ENCODE measurements at regions not wholly inside any gene's neighbourhood (a gene's known extent, or its start where the extent isn't known, plus 50 kb on each side); places are given as distances from the start of the nearest gene placed in this dataset.

GRCh38 chr5:166398131-166398530, 1893.3 kb upstream of the WWC1 start:
- no peaks in the 10 kb centered on the region for H4K20me1 ChIP-seq (replicated peaks; ENCODE audit: control insufficient read depth, extremely low read depth, insufficient read depth, low read length)
- intact Hi-C loops (cut with micrococcal nuclease) (no loop called here), dilution Hi-C loops (cut with MboI; ENCODE audit: extremely low pct_ligation_motif_present, low sequenced_read_pairs) (no loop called here)
- H3K79me2 ChIP-seq (ENCODE audit: control insufficient read depth, insufficient read depth, low read length) = no peaks in the 10 kb centered on the region
- no peak overlapping the region for H3K4me3 ChIP-seq (replicated peaks in 1 of 3; ENCODE audit: insufficient read depth in 1 of 3, low read depth in 1 of 3, low read length in 3 of 3)
- H3K9me3 ChIP-seq (replicated peaks; ENCODE audit: control insufficient read depth, insufficient read depth, low read length) = no peaks in the 10 kb centered on the region
- no TSS peak for BruUV-seq (replicated peaks)
- ChIA-PET CTCF (no interaction called here), POLR2A (no interaction called here)
- H3K9ac ChIP-seq (replicated peaks; ENCODE audit: extremely low read depth, insufficient read depth, low read length) = no peak overlapping the region
- no peaks in the 10 kb centered on the region for H3K9me1 ChIP-seq (replicated peaks; ENCODE audit: control insufficient read depth, extremely low read depth, insufficient read depth, low read length)
- FAIRE-seq (no peak), DNase-seq (ENCODE audit: low read depth, low spot score) (no peak)
- no peak for TF ChIP-seq MYC (IDR thresholded peaks at IDR 0.05; ENCODE audit: low read depth, low read length)
- no peaks in the 10 kb centered on the region for H3K27me3 ChIP-seq (ENCODE audit: control insufficient read depth in 2 of 2, insufficient read depth in 2 of 2, low read length in 2 of 2)
- no peak overlapping the region for H3K27ac ChIP-seq (ENCODE audit: insufficient read depth, low read depth, low read length)
- H2AFZ ChIP-seq (ENCODE audit: low read depth, low read length) = no peak overlapping the region
- no peaks in the 10 kb centered on the region for H3K4me1 ChIP-seq (ENCODE audit: control insufficient read depth, extremely low read depth, insufficient read depth, low read length)
- H3K4me2 ChIP-seq (ENCODE audit: insufficient read depth, low read length) = no peak overlapping the region
- H3K36me3 ChIP-seq (ENCODE audit: control insufficient read depth in 2 of 2, extremely low read depth in 1 of 2, insufficient read depth in 2 of 2, low read length in 2 of 2) = no peaks in the 10 kb centered on the region

GRCh38 chr5:166399781-166400180, 1891.7 kb upstream of the WWC1 start:
- dilution Hi-C loops (cut with MboI; ENCODE audit: extremely low pct_ligation_motif_present, low sequenced_read_pairs) (no loop called here), intact Hi-C loops (cut with micrococcal nuclease) (no loop called here)
- no peaks in the 10 kb centered on the region for H3K36me3 ChIP-seq (ENCODE audit: control insufficient read depth in 2 of 2, extremely low read depth in 1 of 2, insufficient read depth in 2 of 2, low read length in 2 of 2)
- H3K4me2 ChIP-seq (ENCODE audit: insufficient read depth, low read length) = no peak overlapping the region
- CTCF ChIA-PET = no interaction called here
- H3K27me3 ChIP-seq (ENCODE audit: control insufficient read depth in 2 of 2, insufficient read depth in 2 of 2, low read length in 2 of 2) = no peaks in the 10 kb centered on the region
- H3K4me1 ChIP-seq (ENCODE audit: control insufficient read depth, extremely low read depth, insufficient read depth, low read length) = no peaks in the 10 kb centered on the region
- no TSS peak for BruUV-seq (replicated peaks)
- H3K9me1 ChIP-seq (replicated peaks; ENCODE audit: control insufficient read depth, extremely low read depth, insufficient read depth, low read length) = no peaks in the 10 kb centered on the region
- DNase-seq (ENCODE audit: low read depth, low spot score) (no peak), FAIRE-seq (no peak)
- H3K4me3 ChIP-seq (replicated peaks in 1 of 3; ENCODE audit: insufficient read depth in 1 of 3, low read depth in 1 of 3, low read length in 3 of 3) = no peak overlapping the region
- no peaks in the 10 kb centered on the region for H4K20me1 ChIP-seq (replicated peaks; ENCODE audit: control insufficient read depth, extremely low read depth, insufficient read depth, low read length)
- H3K27ac ChIP-seq (ENCODE audit: insufficient read depth, low read depth, low read length) = no peak overlapping the region
- no peaks in the 10 kb centered on the region for H3K9me3 ChIP-seq (replicated peaks; ENCODE audit: control insufficient read depth, insufficient read depth, low read length)
- H3K9ac ChIP-seq (replicated peaks; ENCODE audit: extremely low read depth, insufficient read depth, low read length) = no peak overlapping the region
- POLR2A ChIA-PET = no interaction called here
- H3K79me2 ChIP-seq (ENCODE audit: control insufficient read depth, insufficient read depth, low read length) = no peaks in the 10 kb centered on the region
- H2AFZ ChIP-seq (ENCODE audit: low read depth, low read length) = no peak overlapping the region
- TF ChIP-seq CTCF (IDR thresholded peaks at IDR 0.05; ENCODE audit: extremely low read depth in 1 of 2, insufficient read depth in 1 of 2, low read depth in 1 of 2, low read length in 2 of 2) (no peak), EZH2 (IDR thresholded peaks at IDR 0.05; ENCODE audit: borderline replicate concordance, low read depth, low read length, severe bottlenecking) (no peak), POLR2AphosphoS5 (IDR thresholded peaks at IDR 0.05; ENCODE audit: insufficient read depth, low read depth, low read length) (no peak), FOS (IDR thresholded peaks at IDR 0.05; ENCODE audit: borderline replicate concordance, insufficient read depth, low read length) (no peak), JUN (IDR thresholded peaks at IDR 0.05; ENCODE audit: borderline replicate concordance, insufficient read depth, insufficient read length, low read depth) (no peak), GATA2 (IDR thresholded peaks at IDR 0.05; ENCODE audit: insufficient read depth, insufficient read length, low read depth, low read length) (no peak), MAX (IDR thresholded peaks at IDR 0.05; ENCODE audit: insufficient read depth, insufficient read length) (no peak), POLR2A (IDR thresholded peaks at IDR 0.05; ENCODE audit: low read depth, low read length) (no peak), MYC (IDR thresholded peaks at IDR 0.05; ENCODE audit: low read depth, low read length) (no peak)

Measured in endothelial cell of umbilical vein (primary cell).